ES-I3 (cell line): ENCODE measurements at regions not wholly inside any gene's neighbourhood (a gene's known extent, or its start where the extent isn't known, plus 50 kb on each side); places are given as distances from the start of the nearest gene placed in this dataset.
"Not testable (repeated sequence)": the region's sequence is repeated elsewhere in the genome, so short reads cannot be mapped to it uniquely, and the experiment has no call there.

ENCODE experiments used
- H3K36me3 ChIP-seq: 2 replicates; pipeline ENCODE4 v1.6.1; 2013; ENCODE audit warnings: mild to moderate bottlenecking, low read length, control low read depth, moderate library complexity; ENCODE audit not compliant: insufficient read depth
- H3K4me1 ChIP-seq: 2 replicates; pipeline ENCODE4 v1.6.1; 2013; ENCODE audit warnings: mild to moderate bottlenecking, control low read depth, low read length; ENCODE audit not compliant: insufficient read depth
- H3K9ac ChIP-seq: 2 replicates; pipeline ENCODE4 v1.6.1; 2013; ENCODE audit warnings: low read depth, mild to moderate bottlenecking, low read length, moderate library complexity
- H3K9me3 ChIP-seq: 2 replicates; pipeline ENCODE4 v1.6.1; 2013; ENCODE audit warnings: mild to moderate bottlenecking, low read length, moderate library complexity; ENCODE audit not compliant: control insufficient read depth, insufficient read depth

DNA sequence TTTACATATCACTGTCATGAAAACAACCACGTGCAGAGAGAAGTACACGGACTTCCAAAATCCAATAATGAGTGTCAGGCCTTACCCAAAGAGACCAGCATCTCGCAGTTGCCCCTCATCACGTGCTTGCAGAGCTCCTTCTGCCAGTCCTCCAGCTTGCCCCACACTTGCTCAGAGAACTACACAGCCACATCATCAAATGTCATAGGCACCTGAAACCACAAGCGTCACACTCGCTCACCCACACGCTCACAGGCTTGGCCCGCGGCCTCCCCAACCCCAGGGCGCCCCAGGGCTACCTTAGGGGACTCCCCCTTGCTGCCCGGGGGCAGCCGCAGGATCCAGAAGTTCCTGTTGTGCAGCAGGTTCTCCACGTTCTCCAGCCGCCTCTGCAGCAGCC lies 123.4 kb upstream of the ZNF746 start:
- H3K9ac ChIP-seq, result no peak overlapping the region
- H3K36me3 ChIP-seq, result peaks cover 17% of the 10 kb centered on the region
- H3K9me3 ChIP-seq, result no peaks in the 10 kb centered on the region
- H3K4me1 ChIP-seq, result no peaks in the 10 kb centered on the region

DNA sequence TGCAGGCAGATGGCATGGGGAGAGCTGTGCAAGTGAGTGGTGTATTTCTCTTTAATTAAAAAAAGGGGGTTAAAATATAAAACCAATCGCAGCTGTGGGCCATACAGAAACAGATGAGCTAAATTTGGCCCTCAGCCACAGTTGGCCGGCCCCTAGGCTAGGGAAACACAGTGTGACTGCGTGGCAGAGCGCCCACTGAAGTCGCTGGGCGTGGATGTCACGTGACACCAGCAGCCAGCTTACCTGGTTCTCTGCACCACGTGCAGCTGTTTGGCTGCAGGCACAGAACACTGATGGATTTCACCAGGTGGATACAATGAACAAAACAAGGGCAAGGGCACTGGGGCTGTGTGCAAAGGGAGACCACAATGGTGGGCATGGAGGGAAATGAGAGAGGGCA lies 119.3 kb upstream of the ZNF746 start:
- no peak overlapping the region for H3K9ac ChIP-seq
- peaks cover 22% of the 10 kb centered on the region for H3K36me3 ChIP-seq
- no peaks in the 10 kb centered on the region for H3K4me1 ChIP-seq
- H3K9me3 ChIP-seq, result no peaks in the 10 kb centered on the region

- Histone ChIP-seq H3K4me1 (no peaks in the 10 kb centered on the region), H3K9me3 (no peaks in the 10 kb centered on the region), H3K9ac (no peak overlapping the region), H3K36me3 (peaks cover 20% of the 10 kb centered on the region)
Measured at GRCh38 chr7:149615690-149616270, 118.2 kb upstream of the ZNF746 start.

- Histone ChIP-seq H3K9me3 (no peaks in the 10 kb centered on the region), H3K9ac (no peak overlapping the region), H3K36me3 (peaks cover 5% of the 10 kb centered on the region; the same call in 1 of the 2 replicates), H3K4me1 (no peaks in the 10 kb centered on the region)
Measured at GRCh38 chr7:149610441-149611011, 112.9 kb upstream of the ZNF746 start.

DNA sequence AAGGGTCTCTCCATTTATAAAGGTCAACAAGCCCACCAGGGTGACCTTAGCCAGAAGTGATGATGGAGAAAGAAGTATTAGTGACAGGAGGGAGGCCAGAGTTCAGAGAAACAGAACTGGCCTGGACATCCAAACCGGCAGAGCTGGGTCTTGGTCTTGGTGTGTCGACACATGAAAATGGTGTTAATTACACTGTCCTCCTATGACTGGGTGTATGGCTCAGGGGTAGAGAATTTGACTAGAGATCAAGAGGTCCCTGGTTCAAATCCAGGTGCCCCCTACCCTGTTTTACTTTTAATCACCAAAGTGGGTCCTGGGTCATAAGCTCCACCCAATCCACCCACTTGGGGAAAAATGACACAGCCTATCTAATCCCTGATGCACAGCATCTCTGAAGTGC lies 110.6 kb upstream of the ZNF746 start:
- H3K36me3 ChIP-seq, result peaks cover 5% of the 10 kb centered on the region; the same call in 1 of the 2 replicates
- no peak overlapping the region for H3K9ac ChIP-seq
- H3K9me3 ChIP-seq, result no peaks in the 10 kb centered on the region
- H3K4me1 ChIP-seq, result no peaks in the 10 kb centered on the region

GRCh38 chr7:149607683-149608082 lies 110.1 kb upstream of the ZNF746 start:
- no peaks in the 10 kb centered on the region for H3K4me1 ChIP-seq
- no peaks in the 10 kb centered on the region for H3K9me3 ChIP-seq
- H3K36me3 ChIP-seq, result peaks cover 5% of the 10 kb centered on the region
- no peak overlapping the region for H3K9ac ChIP-seq

DNA sequence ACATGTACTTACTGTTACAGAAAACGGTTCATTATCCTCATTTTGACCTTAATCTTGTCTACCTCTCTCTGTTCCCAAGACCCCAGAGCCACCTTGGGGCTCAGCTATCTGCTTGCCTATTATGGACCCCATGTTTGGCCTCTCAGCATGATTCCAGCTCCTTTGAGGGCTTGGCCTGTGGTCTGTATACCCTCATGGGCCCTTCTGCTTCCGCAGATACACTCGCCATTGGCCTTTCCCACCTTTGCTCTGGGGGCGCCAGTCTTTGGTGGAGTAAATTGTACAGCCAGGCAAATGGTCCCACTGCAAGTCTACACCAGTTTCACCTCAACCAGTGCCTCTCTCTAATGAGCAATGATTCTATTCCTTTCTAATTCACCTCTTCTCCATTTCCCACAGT lies 109.2 kb upstream of the ZNF746 start:
- no peak overlapping the region for H3K9ac ChIP-seq
- H3K9me3 ChIP-seq, result no peaks in the 10 kb centered on the region
- H3K36me3 ChIP-seq, result no peaks in the 10 kb centered on the region; the same call in none of the 2 replicates
- H3K4me1 ChIP-seq, result no peaks in the 10 kb centered on the region

GRCh38 chr7:149605696-149606095 lies 108.1 kb upstream of the ZNF746 start:
- no peaks in the 10 kb centered on the region for H3K4me1 ChIP-seq
- H3K36me3 ChIP-seq, result no peaks in the 10 kb centered on the region; the same call in none of the 2 replicates
- H3K9ac ChIP-seq, result no peak overlapping the region
- no peaks in the 10 kb centered on the region for H3K9me3 ChIP-seq

- Histone ChIP-seq H3K9ac (no peak overlapping the region), H3K4me1 (no peaks in the 10 kb centered on the region), H3K36me3 (no peaks in the 10 kb centered on the region; the same call in none of the 2 replicates), H3K9me3 (no peaks in the 10 kb centered on the region)
Measured at GRCh38 chr7:149604521-149604920, 106.9 kb upstream of the ZNF746 start.

DNA sequence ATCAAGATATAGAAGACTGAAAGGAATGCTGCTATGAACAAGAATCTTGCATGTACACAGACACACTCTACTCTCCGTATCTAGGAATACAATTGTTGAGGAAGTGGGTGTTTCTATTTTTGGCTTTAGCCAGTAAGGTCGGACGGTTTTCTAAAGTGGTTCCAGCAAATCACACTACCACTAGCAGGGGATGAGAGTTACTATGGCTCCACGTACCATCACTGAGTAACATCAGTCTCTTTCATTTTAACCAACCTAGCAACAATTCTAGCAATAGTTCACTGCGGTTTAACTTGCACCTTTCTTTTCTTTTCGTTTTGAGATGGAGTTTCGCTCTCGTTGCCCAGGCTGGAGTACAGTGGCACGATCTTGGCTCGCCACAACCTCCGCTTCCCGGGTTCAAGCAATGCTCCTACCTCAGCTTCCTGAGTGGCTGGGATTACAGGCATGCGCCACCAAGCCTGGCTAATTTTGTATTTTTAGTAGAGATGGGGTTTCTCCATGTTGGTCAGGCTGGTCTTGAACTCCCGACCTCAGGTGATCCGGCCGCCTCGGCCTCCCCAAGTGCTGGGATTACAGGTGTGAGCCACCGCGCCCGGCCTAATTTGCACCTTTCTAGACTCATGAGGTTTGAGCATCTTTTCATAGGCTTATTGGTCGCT lies 103.2 kb upstream of the ZNF746 start:
- H3K9me3 ChIP-seq, H3K9ac ChIP-seq, H3K36me3 ChIP-seq, H3K4me1 ChIP-seq: not testable (repeated sequence)

DNA sequence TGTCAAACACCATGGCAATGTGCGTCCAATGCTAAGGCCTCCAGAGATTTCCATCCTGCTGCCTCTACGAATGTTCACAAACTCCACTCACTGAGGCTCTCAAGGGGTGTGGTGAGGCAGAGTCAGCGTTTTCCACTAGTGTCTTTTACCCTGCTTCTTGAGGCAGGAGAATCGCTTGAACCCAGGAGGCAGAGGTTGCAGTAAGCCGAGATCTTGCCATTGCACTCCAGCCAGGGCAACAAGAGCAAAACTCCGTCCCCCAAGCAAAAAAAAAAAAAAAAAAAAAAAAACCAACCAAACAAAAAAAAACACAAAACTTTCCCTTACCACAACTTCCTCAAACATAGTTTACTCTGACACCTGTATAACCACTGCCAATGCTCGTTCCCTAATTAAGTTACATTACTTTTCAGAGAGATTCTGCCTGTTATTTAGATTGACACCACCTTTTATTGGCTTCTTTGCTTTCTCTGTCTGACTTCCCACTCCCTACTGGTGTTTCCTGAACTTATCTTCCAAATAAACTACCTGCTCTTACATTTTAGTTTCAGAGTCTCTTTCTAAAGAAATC lies 102.1 kb upstream of the ZNF746 start:
- no peaks in the 10 kb centered on the region; the same call in none of the 2 replicates for H3K36me3 ChIP-seq

GRCh38 chr7:149598721-149599308 lies 101.2 kb upstream of the ZNF746 start:
- no peaks in the 10 kb centered on the region for H3K4me1 ChIP-seq
- H3K9ac ChIP-seq, result no peak overlapping the region
- no peaks in the 10 kb centered on the region for H3K9me3 ChIP-seq
- no peaks in the 10 kb centered on the region; the same call in none of the 2 replicates for H3K36me3 ChIP-seq

More for the DNA sequence above, 102.1 kb upstream of the ZNF746 start:
- no peak overlapping the region for H3K9ac ChIP-seq
- H3K4me1 ChIP-seq, result no peaks in the 10 kb centered on the region
- no peaks in the 10 kb centered on the region for H3K9me3 ChIP-seq

- H3K36me3 ChIP-seq, H3K9ac ChIP-seq, H3K9me3 ChIP-seq: not testable (repeated sequence)
Measured at GRCh38 chr7:149597789-149598188, 100.2 kb upstream of the ZNF746 start.

GRCh38 chr7:149595541-149595940 lies 97.9 kb upstream of the ZNF746 start:
- no peaks in the 10 kb centered on the region for H3K36me3 ChIP-seq
- no peaks in the 10 kb centered on the region for H3K9me3 ChIP-seq
- no peak overlapping the region for H3K9ac ChIP-seq
- H3K4me1 ChIP-seq, result no peaks in the 10 kb centered on the region

More at GRCh38 chr7:149597789-149598188, 100.2 kb upstream of the ZNF746 start:
- H3K4me1 ChIP-seq, result not testable (repeated sequence)
